Gastrocnemius medialis (tissue), 4 donors: ENCODE measurements at regions not wholly inside any gene's neighbourhood (a gene's known extent, or its start where the extent isn't known, plus 50 kb on each side); places are given as distances from the start of the nearest gene placed in this dataset.

ENCODE experiments used
- ATAC-seq, 2 donors: fragments of 150-250 bp; one replicate each; pipeline ENCODE4 v1.9.1; 2016
- DNase-seq, 2 donors: peaks; one replicate each; pipeline ENCODE4 v3.0.0-alpha.2; 2019
- H3K27ac ChIP-seq, 4 donors: fragments of 200-600 bp; sonication (generic); 1 replicate in 1 of 4; 2 replicates in 3 of 4; pipeline ENCODE4 v1.5.1; 2016 to 2018; ENCODE audit warnings: mild to moderate bottlenecking in 2 of 4, moderate library complexity in 1 of 4
- H3K27me3 ChIP-seq, 3 donors: fragments of 200-600 bp; sonication (generic) in 2 of 3; 1 replicate in 1 of 3; 2 replicates in 2 of 3; pipeline versions ENCODE4 v1.5.1 to v1.6.0; 2016 to 2019; ENCODE audit warnings: mild to moderate bottlenecking in 1 of 3, moderate library complexity in 1 of 3
- H3K36me3 ChIP-seq, 2 donors: fragments of 200-600 bp; sonication (generic) in 1 of 2; one replicate each; pipeline ENCODE4 v1.5.1; 2017 to 2018
- H3K4me1 ChIP-seq, 2 donors: fragments of 200-600 bp; sonication (generic) in 1 of 2; one replicate each; pipeline ENCODE4 v1.5.1; 2016 to 2017; ENCODE audit warnings: mild to moderate bottlenecking in 2 of 2
- H3K4me3 ChIP-seq, 4 donors: fragments of 200-600 bp; sonication (generic) in 3 of 4; 1 replicate in 1 of 4; 2 replicates in 3 of 4; pipeline ENCODE4 v1.5.1; 2016 to 2019; ENCODE audit warnings: mild to moderate bottlenecking in 2 of 4
- H3K9me3 ChIP-seq, 3 donors: fragments of 200-600 bp; sonication (generic) in 2 of 3; 1 replicate in 1 of 3; 2 replicates in 2 of 3; pipeline ENCODE4 v1.5.1; 2016 to 2019
- CTCF ChIP-seq, 5 experiments: fragments of 450-650 bp in 3 of 5; fragments of 200-600 bp in 2 of 5; sonication (generic) in 2 of 5; IDR thresholded peaks in 4 of 5; conservative IDR thresholded peaks in 1 of 5; 1 replicate in 4 of 5; 2 replicates in 1 of 5; pipeline ENCODE4 v1.5.1; 2016 to 2019; ENCODE audit warnings: antibody characterized with exemption in 5 of 5, mild to moderate bottlenecking in 3 of 5, moderate library complexity in 3 of 5
- POLR2A ChIP-seq, 2 donors: fragments of 450-650 bp; IDR thresholded peaks; one replicate each; pipeline ENCODE4 v1.6.1; 2017; ENCODE audit warnings: antibody characterized with exemption in 2 of 2, mild to moderate bottlenecking in 2 of 2, moderate library complexity in 2 of 2
- in situ Hi-C, 4 donors: fragments of 200-750 bp; cut with MboI; loops; one replicate each; pipeline versions ENCODE4 v1.15.0 to v1.8.0; 2017; ENCODE audit warnings: low sequenced_read_pairs in 4 of 4
- intact Hi-C: fragments of 100-400 bp; cut with DNase I; formaldehyde crosslinking; loops from one replicate; pipeline ENCODE4 v1.15.1; 2023; ENCODE audit warnings: low total_unique reads

GRCh38 chr6:22794844-22795243 lies 225.5 kb downstream of the HDGFL1 start:
- Histone ChIP-seq H3K36me3 (no peaks in the 10 kb centered on the region), H3K9me3 (peaks cover 0 to 14% (median 0%) of the 10 kb centered on the region in 3 donors), H3K4me1 (no peaks in the 10 kb centered on the region), H3K4me3 (peak overlapping the region in 1 of 4 donors; percentile 10), H3K27me3 (no peaks in the 10 kb centered on the region), H3K27ac (no peak overlapping the region)
- no peak for TF ChIP-seq CTCF (IDR thresholded peaks at IDR 0.05 in 4 of 5, conservative IDR thresholded peaks at IDR 0.05 in 1 of 5)
- no peak for TF ChIP-seq POLR2A (IDR thresholded peaks at IDR 0.05)
- intact Hi-C loops (no loop called here), in situ Hi-C loops (no loop called here)
- DNase-seq: no peak
- no peak for ATAC-seq

GRCh38 chr6:22800451-22800850 lies 231.1 kb downstream of the HDGFL1 start:
- Histone ChIP-seq H3K27ac (no peak overlapping the region), H3K4me3 (no peak overlapping the region), H3K27me3 (no peaks in the 10 kb centered on the region), H3K9me3 (peaks cover 0 to 2% (median 0%) of the 10 kb centered on the region in 3 donors), H3K4me1 (no peaks in the 10 kb centered on the region), H3K36me3 (no peaks in the 10 kb centered on the region)
- intact Hi-C loops: no loop called here
- no peak for TF ChIP-seq POLR2A (IDR thresholded peaks at IDR 0.05)
- no peak for TF ChIP-seq CTCF (IDR thresholded peaks at IDR 0.05 in 4 of 5, conservative IDR thresholded peaks at IDR 0.05 in 1 of 5)
- DNase-seq (no peak), ATAC-seq (no peak)
- in situ Hi-C loops: no loop called here

GRCh38 chr6:22801831-22802230 lies 232.5 kb downstream of the HDGFL1 start:
- Histone ChIP-seq H3K9me3 (no peaks in the 10 kb centered on the region), H3K4me3 (no peak overlapping the region), H3K27me3 (no peaks in the 10 kb centered on the region), H3K27ac (no peak overlapping the region), H3K36me3 (no peaks in the 10 kb centered on the region), H3K4me1 (no peaks in the 10 kb centered on the region)
- intact Hi-C loops: no loop called here
- in situ Hi-C loops: no loop called here
- DNase-seq: no peak
- ATAC-seq: no peak
- TF ChIP-seq POLR2A (IDR thresholded peaks at IDR 0.05) (no peak), CTCF (IDR thresholded peaks at IDR 0.05 in 4 of 5, conservative IDR thresholded peaks at IDR 0.05 in 1 of 5) (no peak)

- TF ChIP-seq POLR2A (IDR thresholded peaks at IDR 0.05) (no peak), CTCF (IDR thresholded peaks at IDR 0.05 in 4 of 5, conservative IDR thresholded peaks at IDR 0.05 in 1 of 5) (no peak)
- in situ Hi-C loops (no loop called here), intact Hi-C loops (no loop called here)
- ATAC-seq (no peak), DNase-seq (no peak)
- no peaks in the 10 kb centered on the region for H3K9me3 ChIP-seq
- no peak overlapping the region for H3K27ac ChIP-seq
- no peaks in the 10 kb centered on the region for H3K36me3 ChIP-seq
- no peak overlapping the region for H3K4me3 ChIP-seq
- no peaks in the 10 kb centered on the region for H3K4me1 ChIP-seq
- no peaks in the 10 kb centered on the region for H3K27me3 ChIP-seq
These were observed 235.4 kb downstream of the HDGFL1 start for GRCh38 chr6:22804620-22805261.

GRCh38 chr6:22807261-22807660 lies 237.9 kb downstream of the HDGFL1 start:
- no peak for ATAC-seq
- Histone ChIP-seq H3K9me3 (no peaks in the 10 kb centered on the region), H3K27me3 (no peaks in the 10 kb centered on the region), H3K27ac (no peak overlapping the region), H3K4me1 (no peaks in the 10 kb centered on the region), H3K36me3 (no peaks in the 10 kb centered on the region), H3K4me3 (no peak overlapping the region)
- intact Hi-C loops: no loop called here
- DNase-seq: no peak
- TF ChIP-seq POLR2A (IDR thresholded peaks at IDR 0.05) (no peak), CTCF (IDR thresholded peaks at IDR 0.05 in 4 of 5, conservative IDR thresholded peaks at IDR 0.05 in 1 of 5) (no peak)
- in situ Hi-C loops: no loop called here
